ENCODE measurements at regions not wholly inside any gene's neighbourhood (a gene's known extent, or its start where the extent isn't known, plus 50 kb on each side); places are given as distances from the start of the nearest gene placed in this dataset.

GRCh38 chr2:6148882-6149281, 456.7 kb downstream of the SOX11 start:
- Mint-ChIP-seq H3K4me3 (no peak overlapping the region), H3K4me1 (ENCODE audit: low read depth) (no peaks in the 10 kb centered on the region), H3K27me3 (no peaks in the 10 kb centered on the region), H3K9me3 (ENCODE audit: low read depth) (no peaks in the 10 kb centered on the region), H3K27ac (no peak overlapping the region), H3K36me3 (no peaks in the 10 kb centered on the region)

GRCh38 chr2:6159606-6160005, 467.4 kb downstream of the SOX11 start:
- Mint-ChIP-seq H3K36me3 (no peaks in the 10 kb centered on the region), H3K4me1 (ENCODE audit: low read depth) (no peaks in the 10 kb centered on the region), H3K4me3 (no peak overlapping the region), H3K27ac (no peak overlapping the region), H3K9me3 (ENCODE audit: low read depth) (no peaks in the 10 kb centered on the region), H3K27me3 (no peaks in the 10 kb centered on the region)

- Mint-ChIP-seq H3K9me3 (ENCODE audit: low read depth) (no peaks in the 10 kb centered on the region), H3K4me3 (no peak overlapping the region), H3K27me3 (no peaks in the 10 kb centered on the region), H3K27ac (no peak overlapping the region), H3K4me1 (ENCODE audit: low read depth) (no peaks in the 10 kb centered on the region), H3K36me3 (no peaks in the 10 kb centered on the region)
Measured at GRCh38 chr2:6163932-6164331, 471.7 kb downstream of the SOX11 start.

GRCh38 chr2:6164986-6165747, 473.0 kb downstream of the SOX11 start:
- no peak overlapping the region for H3K4me3 Mint-ChIP-seq
- no peak overlapping the region for H3K27ac Mint-ChIP-seq
- H3K27me3 Mint-ChIP-seq: no peaks in the 10 kb centered on the region
- H3K9me3 Mint-ChIP-seq (ENCODE audit: low read depth): no peaks in the 10 kb centered on the region
- H3K36me3 Mint-ChIP-seq: no peaks in the 10 kb centered on the region
- H3K4me1 Mint-ChIP-seq (ENCODE audit: low read depth): no peaks in the 10 kb centered on the region

- Mint-ChIP-seq H3K4me1 (ENCODE audit: low read depth) (no peaks in the 10 kb centered on the region), H3K9me3 (ENCODE audit: low read depth) (no peaks in the 10 kb centered on the region), H3K27me3 (no peaks in the 10 kb centered on the region), H3K36me3 (no peaks in the 10 kb centered on the region), H3K4me3 (no peak overlapping the region), H3K27ac (no peak overlapping the region)
Measured at GRCh38 chr2:6167592-6168138, 475.5 kb downstream of the SOX11 start.

GRCh38 chr2:6168485-6168884, 476.3 kb downstream of the SOX11 start:
- no peaks in the 10 kb centered on the region for H3K4me1 Mint-ChIP-seq (ENCODE audit: low read depth)

GRCh38 chr2:6171294-6171693, 479.1 kb downstream of the SOX11 start:
- Mint-ChIP-seq H3K9me3 (ENCODE audit: low read depth) (no peaks in the 10 kb centered on the region), H3K36me3 (no peaks in the 10 kb centered on the region)

More at GRCh38 chr2:6168485-6168884, 476.3 kb downstream of the SOX11 start:
- H3K36me3 Mint-ChIP-seq: no peaks in the 10 kb centered on the region
- no peaks in the 10 kb centered on the region for H3K27me3 Mint-ChIP-seq
- H3K27ac Mint-ChIP-seq: no peak overlapping the region
- no peak overlapping the region for H3K4me3 Mint-ChIP-seq
- no peaks in the 10 kb centered on the region for H3K9me3 Mint-ChIP-seq (ENCODE audit: low read depth)

GRCh38 chr2:6177811-6178210, 485.6 kb downstream of the SOX11 start:
- H3K9me3 Mint-ChIP-seq (ENCODE audit: low read depth): no peaks in the 10 kb centered on the region
- no peaks in the 10 kb centered on the region for H3K36me3 Mint-ChIP-seq
- H3K27ac Mint-ChIP-seq: no peak overlapping the region
- H3K4me1 Mint-ChIP-seq (ENCODE audit: low read depth): no peaks in the 10 kb centered on the region
- H3K27me3 Mint-ChIP-seq: peaks cover 2% of the 10 kb centered on the region
- H3K4me3 Mint-ChIP-seq: no peak overlapping the region

More at GRCh38 chr2:6171294-6171693, 479.1 kb downstream of the SOX11 start:
- Mint-ChIP-seq H3K4me1 (ENCODE audit: low read depth) (no peaks in the 10 kb centered on the region), H3K27me3 (no peaks in the 10 kb centered on the region), H3K4me3 (no peak overlapping the region), H3K27ac (no peak overlapping the region)

GRCh38 chr2:6181525-6181924, 489.3 kb downstream of the SOX11 start:
- Mint-ChIP-seq H3K4me3 (no peak overlapping the region), H3K36me3 (no peaks in the 10 kb centered on the region), H3K27ac (no peak overlapping the region), H3K4me1 (ENCODE audit: low read depth) (no peaks in the 10 kb centered on the region), H3K27me3 (peaks cover 2% of the 10 kb centered on the region), H3K9me3 (ENCODE audit: low read depth) (no peaks in the 10 kb centered on the region)

GRCh38 chr2:6181926-6182325, 489.7 kb downstream of the SOX11 start:
- H3K27ac Mint-ChIP-seq: no peak overlapping the region
- H3K4me1 Mint-ChIP-seq (ENCODE audit: low read depth): no peaks in the 10 kb centered on the region
- H3K9me3 Mint-ChIP-seq (ENCODE audit: low read depth): no peaks in the 10 kb centered on the region
- peaks cover 2% of the 10 kb centered on the region for H3K27me3 Mint-ChIP-seq
- H3K4me3 Mint-ChIP-seq: no peak overlapping the region
- no peaks in the 10 kb centered on the region for H3K36me3 Mint-ChIP-seq

- Mint-ChIP-seq H3K27me3 (peaks cover 2% of the 10 kb centered on the region), H3K36me3 (no peaks in the 10 kb centered on the region), H3K9me3 (ENCODE audit: low read depth) (no peaks in the 10 kb centered on the region), H3K4me3 (no peak overlapping the region), H3K4me1 (ENCODE audit: low read depth) (no peaks in the 10 kb centered on the region), H3K27ac (no peak overlapping the region)
Measured at GRCh38 chr2:6183226-6183625, 491.0 kb downstream of the SOX11 start.

GRCh38 chr2:6184532-6185292, 492.5 kb downstream of the SOX11 start:
- Mint-ChIP-seq H3K4me3 (no peak overlapping the region), H3K4me1 (ENCODE audit: low read depth) (no peaks in the 10 kb centered on the region), H3K36me3 (no peaks in the 10 kb centered on the region), H3K9me3 (ENCODE audit: low read depth) (no peaks in the 10 kb centered on the region), H3K27me3 (peaks cover 1% of the 10 kb centered on the region), H3K27ac (no peak overlapping the region)

GRCh38 chr2:6186332-6187151, 494.4 kb downstream of the SOX11 start:
- Mint-ChIP-seq H3K36me3 (no peaks in the 10 kb centered on the region), H3K4me3 (no peak overlapping the region), H3K4me1 (ENCODE audit: low read depth) (no peaks in the 10 kb centered on the region), H3K27ac (no peak overlapping the region), H3K27me3 (no peaks in the 10 kb centered on the region), H3K9me3 (ENCODE audit: low read depth) (peaks cover 3% of the 10 kb centered on the region)

- H3K4me3 Mint-ChIP-seq: no peak overlapping the region
- no peak overlapping the region for H3K27ac Mint-ChIP-seq
- peaks cover 12% of the 10 kb centered on the region for H3K9me3 Mint-ChIP-seq (ENCODE audit: low read depth)
- H3K4me1 Mint-ChIP-seq (ENCODE audit: low read depth): no peaks in the 10 kb centered on the region
- no peaks in the 10 kb centered on the region for H3K36me3 Mint-ChIP-seq
- H3K27me3 Mint-ChIP-seq: no peaks in the 10 kb centered on the region
Measured at GRCh38 chr2:6196449-6196848, 504.3 kb downstream of the SOX11 start.

Measured in activated naive CD8-positive, alpha-beta T cell (primary cell).